ENCODE measurements at regions not wholly inside any gene's neighbourhood (a gene's known extent, or its start where the extent isn't known, plus 50 kb on each side); places are given as distances from the start of the nearest gene placed in this dataset.
"Not testable (repeated sequence)": the region's sequence is repeated elsewhere in the genome, so short reads cannot be mapped to it uniquely, and the experiment has no call there.

GRCh38 chr14:40268236-40268635 lies 836.0 kb upstream of the FBXO33 start:
- Histone ChIP-seq H3K4me3 (no peak overlapping the region), H3K4me1 (replicated peaks) (no peaks in the 10 kb centered on the region), H3K9me3 (replicated peaks) (no peaks in the 10 kb centered on the region), H3K27me3 (replicated peaks) (no peaks in the 10 kb centered on the region), H3K36me3 (no peaks in the 10 kb centered on the region), H3K27ac (no peak overlapping the region)
- no peak for DNase-seq (ENCODE audit: low read depth in 1 of 2, low spot score in 2 of 2)

GRCh38 chr14:40265096-40265495 lies 832.9 kb upstream of the FBXO33 start:
- DNase-seq (ENCODE audit: low read depth in 1 of 2, low spot score in 2 of 2): no peak
- no peak overlapping the region for H3K4me3 ChIP-seq
- no peaks in the 10 kb centered on the region for H3K36me3 ChIP-seq

GRCh38 chr14:40252817-40253447 lies 820.7 kb upstream of the FBXO33 start:
- no peaks in the 10 kb centered on the region for H3K36me3 ChIP-seq
- DNase-seq (ENCODE audit: low read depth in 1 of 2, low spot score in 2 of 2): no peak
- H3K4me1 ChIP-seq (replicated peaks): no peaks in the 10 kb centered on the region
- no peak overlapping the region for H3K4me3 ChIP-seq
- H3K27ac ChIP-seq: no peak overlapping the region
- no peaks in the 10 kb centered on the region for H3K9me3 ChIP-seq (replicated peaks)
- no peaks in the 10 kb centered on the region for H3K27me3 ChIP-seq (replicated peaks)

More at GRCh38 chr14:40265096-40265495, 832.9 kb upstream of the FBXO33 start:
- no peaks in the 10 kb centered on the region for H3K4me1 ChIP-seq (replicated peaks)
- H3K27me3 ChIP-seq (replicated peaks): no peaks in the 10 kb centered on the region
- no peaks in the 10 kb centered on the region for H3K9me3 ChIP-seq (replicated peaks)
- H3K27ac ChIP-seq: no peak overlapping the region

- H3K4me3 ChIP-seq: no peak overlapping the region
- no peak overlapping the region for H3K27ac ChIP-seq
- no peaks in the 10 kb centered on the region for H3K27me3 ChIP-seq (replicated peaks)
- H3K36me3 ChIP-seq: no peaks in the 10 kb centered on the region
- H3K4me1 ChIP-seq (replicated peaks): no peaks in the 10 kb centered on the region
- H3K9me3 ChIP-seq (replicated peaks): no peaks in the 10 kb centered on the region
- no peak for DNase-seq (ENCODE audit: low read depth in 1 of 2, low spot score in 2 of 2)
Observed at GRCh38 chr14:40248671-40249070, 816.4 kb upstream of the FBXO33 start.

- DNase-seq (ENCODE audit: low read depth in 1 of 2, low spot score in 2 of 2): no peak
Observed at GRCh38 chr14:40240245-40240859, 808.1 kb upstream of the FBXO33 start.

GRCh38 chr14:40232302-40232701 lies 800.1 kb upstream of the FBXO33 start:
- Histone ChIP-seq H3K36me3 (no peaks in the 10 kb centered on the region), H3K27me3 (replicated peaks) (no peaks in the 10 kb centered on the region), H3K4me3 (no peak overlapping the region), H3K9me3 (replicated peaks) (no peaks in the 10 kb centered on the region), H3K27ac (no peak overlapping the region), H3K4me1 (replicated peaks) (no peaks in the 10 kb centered on the region)
- DNase-seq (ENCODE audit: low read depth in 1 of 2, low spot score in 2 of 2): no peak

More at GRCh38 chr14:40240245-40240859, 808.1 kb upstream of the FBXO33 start:
- no peaks in the 10 kb centered on the region for H3K9me3 ChIP-seq (replicated peaks)
- H3K27ac ChIP-seq: no peak overlapping the region
- no peaks in the 10 kb centered on the region for H3K4me1 ChIP-seq (replicated peaks)
- no peaks in the 10 kb centered on the region for H3K36me3 ChIP-seq
- H3K27me3 ChIP-seq (replicated peaks): no peaks in the 10 kb centered on the region
- no peak overlapping the region for H3K4me3 ChIP-seq

GRCh38 chr14:40229676-40230075 lies 797.4 kb upstream of the FBXO33 start:
- DNase-seq (ENCODE audit: low read depth in 1 of 2, low spot score in 2 of 2): no peak
- no peak overlapping the region for H3K4me3 ChIP-seq
- H3K36me3 ChIP-seq: no peaks in the 10 kb centered on the region
- H3K27me3 ChIP-seq (replicated peaks): no peaks in the 10 kb centered on the region
- H3K4me1 ChIP-seq (replicated peaks): no peaks in the 10 kb centered on the region
- H3K9me3 ChIP-seq (replicated peaks): no peaks in the 10 kb centered on the region
- H3K27ac ChIP-seq: no peak overlapping the region

GRCh38 chr14:40222996-40223395 lies 790.8 kb upstream of the FBXO33 start:
- Histone ChIP-seq H3K27me3 (replicated peaks) (no peaks in the 10 kb centered on the region), H3K27ac (no peak overlapping the region), H3K36me3 (no peaks in the 10 kb centered on the region), H3K4me3 (no peak overlapping the region), H3K4me1 (replicated peaks) (no peaks in the 10 kb centered on the region), H3K9me3 (replicated peaks) (no peaks in the 10 kb centered on the region)
- no peak for DNase-seq (ENCODE audit: low read depth in 1 of 2, low spot score in 2 of 2)

GRCh38 chr14:40221428-40221827 lies 789.2 kb upstream of the FBXO33 start:
- H3K4me3 ChIP-seq: no peak overlapping the region
- H3K9me3 ChIP-seq (replicated peaks): no peaks in the 10 kb centered on the region
- no peak overlapping the region for H3K27ac ChIP-seq
- H3K27me3 ChIP-seq (replicated peaks): no peaks in the 10 kb centered on the region
- no peak for DNase-seq (ENCODE audit: low read depth in 1 of 2, low spot score in 2 of 2)
- H3K36me3 ChIP-seq: no peaks in the 10 kb centered on the region
- H3K4me1 ChIP-seq (replicated peaks): no peaks in the 10 kb centered on the region

- H3K27me3 ChIP-seq (replicated peaks): no peaks in the 10 kb centered on the region
- H3K27ac ChIP-seq: no peak overlapping the region
- no peak for DNase-seq (ENCODE audit: low read depth in 1 of 2, low spot score in 2 of 2)
- H3K36me3 ChIP-seq: no peaks in the 10 kb centered on the region
- H3K4me1 ChIP-seq (replicated peaks): no peaks in the 10 kb centered on the region
- no peak overlapping the region for H3K4me3 ChIP-seq
- H3K9me3 ChIP-seq (replicated peaks): no peaks in the 10 kb centered on the region
Observed at GRCh38 chr14:40219032-40219431, 786.8 kb upstream of the FBXO33 start.

GRCh38 chr14:40218282-40218941 lies 786.2 kb upstream of the FBXO33 start:
- no peaks in the 10 kb centered on the region for H3K9me3 ChIP-seq (replicated peaks)
- no peaks in the 10 kb centered on the region for H3K27me3 ChIP-seq (replicated peaks)
- DNase-seq (ENCODE audit: low read depth in 1 of 2, low spot score in 2 of 2): no peak
- no peaks in the 10 kb centered on the region for H3K36me3 ChIP-seq
- H3K4me1 ChIP-seq (replicated peaks): no peaks in the 10 kb centered on the region
- H3K4me3 ChIP-seq: no peak overlapping the region
- H3K27ac ChIP-seq: no peak overlapping the region

GRCh38 chr14:40216976-40217375 lies 784.7 kb upstream of the FBXO33 start:
- no peak for DNase-seq (ENCODE audit: low read depth in 1 of 2, low spot score in 2 of 2)
- no peaks in the 10 kb centered on the region for H3K27me3 ChIP-seq (replicated peaks)
- H3K4me3 ChIP-seq: no peak overlapping the region
- no peaks in the 10 kb centered on the region for H3K4me1 ChIP-seq (replicated peaks)
- no peaks in the 10 kb centered on the region for H3K36me3 ChIP-seq
- no peak overlapping the region for H3K27ac ChIP-seq
- no peaks in the 10 kb centered on the region for H3K9me3 ChIP-seq (replicated peaks)

GRCh38 chr14:40216408-40216807 lies 784.2 kb upstream of the FBXO33 start:
- H3K27me3 ChIP-seq (replicated peaks); H3K9me3 ChIP-seq (replicated peaks); H3K4me3 ChIP-seq; H3K4me1 ChIP-seq (replicated peaks); H3K27ac ChIP-seq; DNase-seq (ENCODE audit: low read depth in 1 of 2, low spot score in 2 of 2); H3K36me3 ChIP-seq: not testable (repeated sequence)

- H3K27ac ChIP-seq: no peak overlapping the region
- no peaks in the 10 kb centered on the region for H3K27me3 ChIP-seq (replicated peaks)
- no peaks in the 10 kb centered on the region for H3K36me3 ChIP-seq
- DNase-seq (ENCODE audit: low read depth in 1 of 2, low spot score in 2 of 2): no peak
- H3K9me3 ChIP-seq (replicated peaks): no peaks in the 10 kb centered on the region
- H3K4me3 ChIP-seq: no peak overlapping the region
- no peaks in the 10 kb centered on the region for H3K4me1 ChIP-seq (replicated peaks)
Observed at GRCh38 chr14:40213701-40214100, 781.5 kb upstream of the FBXO33 start.
